RWPE2 (cell line): ENCODE measurements at regions not wholly inside any gene's neighbourhood (a gene's known extent, or its start where the extent isn't known, plus 50 kb on each side); places are given as distances from the start of the nearest gene placed in this dataset.

Experiments used
- ATAC-seq: fragments of 200-7000 bp; cut with Tn5 transposase; 3 replicates; pipeline ENCODE4 v1.9.1; 2021; ENCODE audit warnings: low read depth
- DNase-seq: peaks from one replicate; pipeline ENCODE4 v3.0.0-alpha.2; 2020; ENCODE audit warnings: low spot score
- H3K27ac ChIP-seq: fragments of 450-650 bp; 2 replicates; pipeline ENCODE4 v1.5.1; 2017; ENCODE audit warnings: mild to moderate bottlenecking; ENCODE audit not compliant: poor library complexity, severe bottlenecking
- H3K27me3 ChIP-seq: fragments of 250-450 bp; sonication (Bioruptor Pico); 2 replicates; pipeline ENCODE4 v1.5.1; 2021; ENCODE audit warnings: mild to moderate bottlenecking, moderate library complexity; ENCODE audit not compliant: insufficient read depth, poor library complexity, severe bottlenecking
- H3K36me3 ChIP-seq: fragments of 250-450 bp; sonication (Bioruptor Pico); 2 replicates; pipeline ENCODE4 v1.5.1; 2020; ENCODE audit warnings: low read depth, mild to moderate bottlenecking, moderate library complexity
- H3K4me1 ChIP-seq: fragments of 250-450 bp; sonication (Bioruptor Pico); 2 replicates; pipeline ENCODE4 v1.5.1; 2021; ENCODE audit warnings: mild to moderate bottlenecking, moderate library complexity; ENCODE audit not compliant: insufficient read depth, poor library complexity, severe bottlenecking
- H3K4me3 ChIP-seq: fragments of 250-450 bp; sonication (Bioruptor Pico); 2 replicates; pipeline ENCODE4 v1.5.1; 2021; ENCODE audit warnings: mild to moderate bottlenecking, moderate library complexity; ENCODE audit not compliant: severe bottlenecking
- H3K9me3 ChIP-seq: fragments of 250-450 bp; sonication (Bioruptor Pico); 2 replicates; pipeline ENCODE4 v1.5.1; 2021; ENCODE audit warnings: mild to moderate bottlenecking, moderate library complexity; ENCODE audit not compliant: severe bottlenecking
- CTCF ChIP-seq: fragments of 450-650 bp; IDR thresholded peaks from one replicate; pipeline ENCODE4 v1.5.1; 2017; ENCODE audit warnings: mild to moderate bottlenecking, moderate library complexity; ENCODE audit not compliant: poor library complexity, severe bottlenecking

- Histone ChIP-seq H3K9me3 (no peaks in the 10 kb centered on the region), H3K27ac (no peak overlapping the region)
- no peak for TF ChIP-seq CTCF
Measured at GRCh38 chr4:155592938-155593297, 73.7 kb upstream of the GUCY1A1 start.

DNA sequence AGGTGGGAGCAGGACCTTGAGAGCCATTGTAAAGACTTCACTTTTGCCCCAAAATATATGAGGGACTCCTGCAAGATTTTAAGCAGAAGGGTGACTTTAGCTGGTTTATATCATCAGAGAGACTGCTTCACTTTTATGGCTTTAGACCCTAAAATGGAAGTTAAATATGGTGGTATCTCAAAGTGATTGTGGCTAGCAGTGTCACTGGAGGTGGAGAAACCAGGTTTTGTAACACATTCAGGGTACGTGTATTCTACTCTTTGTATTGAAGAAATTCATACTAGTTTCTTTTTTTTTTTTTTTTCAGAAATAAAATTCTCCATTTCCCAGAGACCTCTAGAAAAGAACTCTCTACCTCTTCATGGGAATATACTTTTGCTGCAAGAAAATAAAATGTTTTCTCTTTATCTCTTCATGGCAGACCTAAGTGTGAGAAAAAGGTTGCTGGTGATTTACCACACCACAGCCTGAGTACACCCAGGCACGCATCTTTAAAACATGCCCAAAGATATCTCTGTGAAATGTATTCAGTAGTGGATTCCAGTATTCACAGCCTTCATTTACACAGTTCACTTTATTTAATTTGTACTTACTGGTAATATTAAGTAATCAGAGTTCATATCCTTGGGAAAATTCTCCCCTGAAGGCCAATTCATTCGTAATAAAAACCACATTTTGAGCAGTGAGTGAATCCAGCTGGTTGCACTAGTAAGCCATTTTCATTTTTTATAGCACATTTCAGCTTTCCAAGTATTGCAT, 74.3 kb upstream of the GUCY1A1 start:
- Histone ChIP-seq H3K36me3 (no peaks in the 10 kb centered on the region), H3K4me1 (no peaks in the 10 kb centered on the region), H3K9me3 (no peaks in the 10 kb centered on the region), H3K27me3 (no peaks in the 10 kb centered on the region), H3K27ac (no peak overlapping the region), H3K4me3 (no peak overlapping the region)
- DNase-seq = no peak
- no peak for TF ChIP-seq CTCF
- ATAC-seq = no peak

More at GRCh38 chr4:155592938-155593297, 73.7 kb upstream of the GUCY1A1 start:
- DNase-seq (no peak), ATAC-seq (no peak)
- Histone ChIP-seq H3K4me3 (no peak overlapping the region), H3K4me1 (no peaks in the 10 kb centered on the region), H3K36me3 (no peaks in the 10 kb centered on the region), H3K27me3 (no peaks in the 10 kb centered on the region)

DNA sequence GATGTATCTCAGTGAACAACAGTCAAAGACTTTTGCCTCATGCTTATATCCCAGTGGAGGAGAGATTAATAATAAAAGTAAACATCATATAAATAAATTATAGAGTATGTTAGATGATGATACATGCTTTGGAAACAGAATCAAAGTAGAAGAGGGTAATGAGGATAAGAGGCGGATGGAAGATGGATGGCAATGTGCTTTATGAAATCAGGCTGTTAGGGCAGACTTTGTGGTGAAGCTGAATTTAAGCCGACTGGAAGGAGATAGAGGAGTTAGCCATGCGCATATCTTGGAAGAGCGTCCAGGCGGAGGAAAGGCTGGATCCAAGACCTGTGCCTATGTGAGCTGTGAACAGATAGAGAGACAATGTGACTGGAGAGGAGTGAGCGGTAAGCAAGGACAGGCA, 74.9 kb upstream of the GUCY1A1 start:
- DNase-seq (no peak), ATAC-seq (no peak)
- Histone ChIP-seq H3K27ac (no peak overlapping the region), H3K27me3 (no peaks in the 10 kb centered on the region), H3K36me3 (no peaks in the 10 kb centered on the region), H3K4me3 (no peak overlapping the region), H3K4me1 (no peaks in the 10 kb centered on the region), H3K9me3 (no peaks in the 10 kb centered on the region)
- TF ChIP-seq CTCF = no peak

DNA sequence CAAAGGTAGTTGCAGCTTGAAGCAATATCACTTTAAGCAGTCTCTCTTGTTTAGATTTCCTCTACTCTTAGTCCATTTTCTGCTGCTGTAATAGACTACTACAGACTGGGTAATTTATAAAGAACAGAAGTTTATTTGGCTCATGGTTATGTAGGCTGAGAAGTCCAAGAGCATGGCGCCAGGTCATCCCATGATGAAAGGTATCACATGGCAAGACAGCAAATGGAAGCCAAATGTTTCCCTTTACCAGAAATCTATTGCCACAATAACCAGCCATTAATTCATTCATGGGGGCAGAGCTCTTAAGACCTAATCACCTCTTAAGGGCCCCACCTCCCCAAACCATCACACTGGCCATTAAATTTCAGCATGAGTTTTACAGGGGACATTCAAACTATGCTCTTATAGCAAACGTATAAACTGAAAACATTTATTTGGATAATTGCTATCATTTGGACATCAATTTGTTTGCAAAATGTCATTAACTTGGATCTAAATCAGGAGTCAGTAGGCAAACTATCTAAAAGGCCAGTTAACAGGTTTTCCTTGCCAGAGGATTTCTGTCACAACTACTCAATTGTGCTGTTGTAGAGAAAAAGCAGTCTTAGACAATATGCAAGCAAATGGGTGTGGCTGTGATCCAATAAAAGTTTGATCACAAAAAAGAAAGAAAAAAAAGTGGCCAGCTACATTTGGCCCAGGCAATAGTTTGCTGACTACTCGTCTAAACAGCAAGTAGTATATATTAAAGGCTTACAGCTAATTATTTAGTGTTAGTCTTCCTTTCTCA, 75.7 kb upstream of the GUCY1A1 start:
- no peak for DNase-seq
- no peak overlapping the region for H3K27ac ChIP-seq

More for the DNA sequence above, 75.7 kb upstream of the GUCY1A1 start:
- no peak for TF ChIP-seq CTCF
- Histone ChIP-seq H3K9me3 (no peaks in the 10 kb centered on the region), H3K4me1 (no peaks in the 10 kb centered on the region), H3K27me3 (no peaks in the 10 kb centered on the region), H3K4me3 (no peak overlapping the region), H3K36me3 (no peaks in the 10 kb centered on the region)
- ATAC-seq = no peak
